ENCODE measurements at regions not wholly inside any gene's neighbourhood (a gene's known extent, or its start where the extent isn't known, plus 50 kb on each side); places are given as distances from the start of the nearest gene placed in this dataset.

DNA sequence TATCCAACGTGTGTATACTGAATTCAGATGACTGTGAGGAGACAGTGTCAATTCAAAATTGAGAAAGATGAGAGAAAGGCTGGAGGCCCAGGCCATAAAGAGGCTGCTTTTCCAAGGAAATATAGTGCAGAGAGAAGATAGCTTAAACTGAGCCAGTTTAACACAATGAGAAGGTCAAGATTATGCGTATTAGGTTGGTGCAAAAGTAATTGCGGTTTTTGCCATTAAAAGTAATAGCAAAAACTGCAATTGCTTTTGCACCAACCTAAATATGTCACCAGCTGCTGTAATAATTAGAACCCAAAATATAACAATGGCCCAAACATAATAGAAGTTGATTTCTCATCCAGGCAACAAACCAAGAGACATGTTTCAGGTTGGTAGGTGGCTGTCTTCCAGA lies 148.7 kb upstream of the ATP5MC3 start:
- DNase-seq (ENCODE audit: low read depth, low spot score) (no peak), FAIRE-seq (no peak)
- no peak overlapping the region for H3K27ac ChIP-seq (ENCODE audit: insufficient read depth, low read depth, low read length)
- no peaks in the 10 kb centered on the region for H3K9me3 ChIP-seq (replicated peaks; ENCODE audit: control insufficient read depth, insufficient read depth, low read length)
- no peaks in the 10 kb centered on the region for H3K36me3 ChIP-seq (ENCODE audit: control insufficient read depth in 2 of 2, extremely low read depth in 1 of 2, insufficient read depth in 2 of 2, low read length in 2 of 2)
- no peaks in the 10 kb centered on the region for H3K4me1 ChIP-seq (ENCODE audit: control insufficient read depth, extremely low read depth, insufficient read depth, low read length)
- no TSS peak for BruUV-seq (replicated peaks)
- intact Hi-C loops (cut with micrococcal nuclease) = no loop called here
- dilution Hi-C loops (cut with MboI; ENCODE audit: extremely low pct_ligation_motif_present, low sequenced_read_pairs) = no loop called here
- TF ChIP-seq, protein P1, sequence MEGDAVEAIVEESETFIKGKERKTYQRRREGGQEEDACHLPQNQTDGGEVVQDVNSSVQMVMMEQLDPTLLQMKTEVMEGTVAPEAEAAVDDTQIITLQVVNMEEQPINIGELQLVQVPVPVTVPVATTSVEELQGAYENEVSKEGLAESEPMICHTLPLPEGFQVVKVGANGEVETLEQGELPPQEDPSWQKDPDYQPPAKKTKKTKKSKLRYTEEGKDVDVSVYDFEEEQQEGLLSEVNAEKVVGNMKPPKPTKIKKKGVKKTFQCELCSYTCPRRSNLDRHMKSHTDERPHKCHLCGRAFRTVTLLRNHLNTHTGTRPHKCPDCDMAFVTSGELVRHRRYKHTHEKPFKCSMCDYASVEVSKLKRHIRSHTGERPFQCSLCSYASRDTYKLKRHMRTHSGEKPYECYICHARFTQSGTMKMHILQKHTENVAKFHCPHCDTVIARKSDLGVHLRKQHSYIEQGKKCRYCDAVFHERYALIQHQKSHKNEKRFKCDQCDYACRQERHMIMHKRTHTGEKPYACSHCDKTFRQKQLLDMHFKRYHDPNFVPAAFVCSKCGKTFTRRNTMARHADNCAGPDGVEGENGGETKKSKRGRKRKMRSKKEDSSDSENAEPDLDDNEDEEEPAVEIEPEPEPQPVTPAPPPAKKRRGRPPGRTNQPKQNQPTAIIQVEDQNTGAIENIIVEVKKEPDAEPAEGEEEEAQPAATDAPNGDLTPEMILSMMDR (IDR thresholded peaks at IDR 0.05; ENCODE audit: extremely low read depth in 1 of 2, insufficient read depth in 1 of 2, low read depth in 1 of 2, low read length in 2 of 2) = no peak
- TF ChIP-seq FOS (IDR thresholded peaks at IDR 0.05; ENCODE audit: borderline replicate concordance, insufficient read depth, low read length) = no peak
- no peak for TF ChIP-seq JUN (IDR thresholded peaks at IDR 0.05; ENCODE audit: borderline replicate concordance, insufficient read depth, insufficient read length, low read depth)
- TF ChIP-seq GATA2 (IDR thresholded peaks at IDR 0.05; ENCODE audit: insufficient read depth, insufficient read length, low read depth, low read length) = no peak
- no peak for TF ChIP-seq POLR2AphosphoS5 (IDR thresholded peaks at IDR 0.05; ENCODE audit: insufficient read depth, low read depth, low read length)
- TF ChIP-seq EZH2 (IDR thresholded peaks at IDR 0.05; ENCODE audit: borderline replicate concordance, low read depth, low read length, severe bottlenecking) = no peak
- TF ChIP-seq, protein P2, sequence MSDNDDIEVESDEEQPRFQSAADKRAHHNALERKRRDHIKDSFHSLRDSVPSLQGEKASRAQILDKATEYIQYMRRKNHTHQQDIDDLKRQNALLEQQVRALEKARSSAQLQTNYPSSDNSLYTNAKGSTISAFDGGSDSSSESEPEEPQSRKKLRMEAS (IDR thresholded peaks at IDR 0.05; ENCODE audit: insufficient read depth, insufficient read length) = no peak
- TF ChIP-seq MYC (IDR thresholded peaks at IDR 0.05; ENCODE audit: low read depth, low read length) = no peak
- no peak for TF ChIP-seq POLR2A (IDR thresholded peaks at IDR 0.05; ENCODE audit: low read depth, low read length)
- H3K4me2 ChIP-seq (ENCODE audit: insufficient read depth, low read length) = no peak overlapping the region
- ChIA-PET POLR2A (no interaction called here), CTCF (interaction anchor here (1.0 to 3.5 kb wide), 6 partner anchors 79 to 631 kb away, joined by 3 to 60 read pairs (median 14); no protein-coding TSS in a partner anchor)
- H3K27me3 ChIP-seq (ENCODE audit: control insufficient read depth in 2 of 2, insufficient read depth in 2 of 2, low read length in 2 of 2) = no peaks in the 10 kb centered on the region
- no peaks in the 10 kb centered on the region for H4K20me1 ChIP-seq (replicated peaks; ENCODE audit: control insufficient read depth, extremely low read depth, insufficient read depth, low read length)
- H3K9me1 ChIP-seq (replicated peaks; ENCODE audit: control insufficient read depth, extremely low read depth, insufficient read depth, low read length) = no peaks in the 10 kb centered on the region
- H2AFZ ChIP-seq (ENCODE audit: low read depth, low read length) = no peak overlapping the region
- no peaks in the 10 kb centered on the region for H3K79me2 ChIP-seq (ENCODE audit: control insufficient read depth, insufficient read depth, low read length)
- H3K9ac ChIP-seq (replicated peaks; ENCODE audit: extremely low read depth, insufficient read depth, low read length) = no peak overlapping the region
- no peak overlapping the region for H3K4me3 ChIP-seq (replicated peaks in 1 of 3; ENCODE audit: insufficient read depth in 1 of 3, low read depth in 1 of 3, low read length in 3 of 3)

Data from endothelial cell of umbilical vein (primary cell).